Right renal cortex interstitium (tissue), 3 donors: ENCODE measurements at regions not wholly inside any gene's neighbourhood (a gene's known extent, or its start where the extent isn't known, plus 50 kb on each side); places are given as distances from the start of the nearest gene placed in this dataset.

ENCODE experiments used
- DNase-seq, 3 donors: peaks; one replicate each; pipeline ENCODE4 v3.0.0-alpha.2; 2013; ENCODE audit warnings: low read depth in 3 of 3, low spot score in 2 of 3

GRCh38 chr9:82295181-82295580, 306.6 kb downstream of the SPATA31D1 start:
- DNase-seq: no peak

- no peak for DNase-seq
These were observed 311.3 kb downstream of the SPATA31D1 start for GRCh38 chr9:82299870-82300269.

GRCh38 chr9:82302968-82303655, 314.5 kb downstream of the SPATA31D1 start:
- DNase-seq: no peak

- no peak for DNase-seq
These were observed 320.3 kb downstream of the SPATA31D1 start for GRCh38 chr9:82308836-82309235.

GRCh38 chr9:82313697-82314096, 325.1 kb downstream of the SPATA31D1 start:
- DNase-seq: no peak

GRCh38 chr9:82320566-82320965, 332.0 kb downstream of the SPATA31D1 start:
- no peak for DNase-seq

GRCh38 chr9:82325907-82326306, 337.3 kb downstream of the SPATA31D1 start:
- DNase-seq: no peak

GRCh38 chr9:82327641-82328040, 339.1 kb downstream of the SPATA31D1 start:
- DNase-seq: no peak

- no peak for DNase-seq
These were observed 342.5 kb downstream of the SPATA31D1 start for GRCh38 chr9:82331079-82331478.

- no peak for DNase-seq
These were observed 343.6 kb downstream of the SPATA31D1 start for GRCh38 chr9:82332018-82332773.

GRCh38 chr9:82332774-82333152, 344.2 kb downstream of the SPATA31D1 start:
- DNase-seq: no peak

- DNase-seq: no peak
These were observed 345.1 kb downstream of the SPATA31D1 start for GRCh38 chr9:82333671-82334070.

GRCh38 chr9:82334286-82334685, 345.7 kb downstream of the SPATA31D1 start:
- DNase-seq: no peak

GRCh38 chr9:82337351-82337750, 348.8 kb downstream of the SPATA31D1 start:
- no peak for DNase-seq

GRCh38 chr9:82342046-82342445, 353.5 kb downstream of the SPATA31D1 start:
- DNase-seq: no peak

- no peak for DNase-seq
These were observed 357.5 kb downstream of the SPATA31D1 start for GRCh38 chr9:82346040-82346439.

GRCh38 chr9:82353631-82354278, 365.2 kb downstream of the SPATA31D1 start:
- no peak for DNase-seq

- DNase-seq: no peak
These were observed 365.7 kb downstream of the SPATA31D1 start for GRCh38 chr9:82354279-82354659.

GRCh38 chr9:82356131-82356530, 367.6 kb downstream of the SPATA31D1 start:
- no peak for DNase-seq

- DNase-seq: no peak
These were observed 368.3 kb downstream of the SPATA31D1 start for GRCh38 chr9:82356871-82357270.

GRCh38 chr9:82363198-82363597, 374.6 kb downstream of the SPATA31D1 start:
- no peak for DNase-seq

GRCh38 chr9:82363682-82364081, 375.1 kb downstream of the SPATA31D1 start:
- DNase-seq: no peak
